ENCODE measurements at regions not wholly inside any gene's neighbourhood (a gene's known extent, or its start where the extent isn't known, plus 50 kb on each side); places are given as distances from the start of the nearest gene placed in this dataset.
A peak's percentile ranks its signal among the peaks of the same experiment; 100 is the strongest.
"Not testable (repeated sequence)": the region's sequence is repeated elsewhere in the genome, so short reads cannot be mapped to it uniquely, and the experiment has no call there.

DNA sequence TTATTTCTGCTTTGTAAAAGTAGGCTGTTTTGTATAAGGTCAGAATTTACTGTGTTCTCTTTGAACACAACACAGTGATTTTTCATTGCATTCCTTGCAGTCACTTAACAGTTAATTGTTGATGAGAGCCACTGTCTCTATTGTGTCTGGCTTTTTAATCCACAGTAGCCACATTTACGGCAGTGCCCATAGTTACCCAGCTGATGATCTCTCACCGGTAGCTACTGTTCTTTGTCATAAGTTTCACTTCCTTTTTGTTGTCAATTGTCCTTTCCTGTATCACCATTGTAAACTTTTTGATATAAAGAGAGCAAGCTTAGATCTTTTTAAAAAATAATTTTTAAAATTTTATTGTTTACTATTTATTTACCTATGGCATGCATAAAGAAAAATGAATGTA is 669.2 kb downstream of the PRIM2 start:
- DNase-seq; H3K27me3 ChIP-seq (ENCODE audit: control insufficient read depth, insufficient read depth, low read length); H3K36me3 ChIP-seq (replicated peaks; ENCODE audit: control insufficient read depth, insufficient read depth, low read length); H3K4me3 ChIP-seq (ENCODE audit: insufficient read depth, low read depth, low read length): not testable (repeated sequence)

GRCh38 chr6:57989520-57990080 is 672.2 kb downstream of the PRIM2 start:
- not testable (repeated sequence) for H3K27me3 ChIP-seq (ENCODE audit: control insufficient read depth, insufficient read depth, low read length); DNase-seq; H3K36me3 ChIP-seq (replicated peaks; ENCODE audit: control insufficient read depth, insufficient read depth, low read length); H3K4me3 ChIP-seq (ENCODE audit: insufficient read depth, low read depth, low read length)

DNA sequence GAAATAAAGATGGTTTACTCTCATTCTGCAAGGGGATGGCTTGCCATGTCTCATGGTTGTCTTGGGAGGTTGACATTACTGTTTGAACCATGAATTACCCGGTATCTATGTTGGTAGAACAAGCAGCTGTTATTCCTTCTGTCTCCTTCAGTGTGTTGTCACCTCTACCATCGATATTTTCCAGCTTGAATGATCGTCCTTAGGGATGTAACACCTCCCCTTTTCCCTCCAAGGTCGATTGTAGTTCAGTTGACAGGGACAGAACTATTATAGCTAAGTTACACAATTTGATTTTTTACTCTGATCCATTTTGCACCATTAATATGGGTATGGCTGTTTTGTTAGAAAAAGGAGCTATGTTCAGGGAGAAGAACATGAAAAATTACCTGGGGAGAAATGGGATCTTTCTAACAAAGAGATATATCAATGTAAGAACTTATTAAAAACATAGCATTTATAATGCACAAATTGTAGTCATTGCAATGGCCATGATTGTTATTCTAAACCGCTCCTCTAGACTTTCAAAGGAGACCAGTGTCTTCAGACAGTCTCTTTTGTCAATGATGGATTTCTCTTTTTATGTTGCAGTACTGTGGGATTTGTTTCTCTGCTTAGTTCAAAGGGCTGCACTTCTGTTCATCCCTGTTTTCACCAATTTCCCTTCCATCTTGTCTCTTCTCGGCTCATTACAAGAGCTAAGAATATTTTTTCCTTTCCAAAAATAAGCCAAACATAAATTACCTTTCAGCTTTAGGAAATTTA is 681.6 kb downstream of the PRIM2 start:
- not testable (repeated sequence) for H3K27me3 ChIP-seq (ENCODE audit: control insufficient read depth, insufficient read depth, low read length); DNase-seq; H3K36me3 ChIP-seq (replicated peaks; ENCODE audit: control insufficient read depth, insufficient read depth, low read length); H3K4me3 ChIP-seq (ENCODE audit: insufficient read depth, low read depth, low read length)

- not testable (repeated sequence) for DNase-seq; H3K27me3 ChIP-seq (ENCODE audit: control insufficient read depth, insufficient read depth, low read length); H3K36me3 ChIP-seq (replicated peaks; ENCODE audit: control insufficient read depth, insufficient read depth, low read length)
Observed at GRCh38 chr6:58000233-58000632, 682.8 kb downstream of the PRIM2 start.

GRCh38 chr6:58003417-58004167 is 686.2 kb downstream of the PRIM2 start:
- H3K27me3 ChIP-seq (ENCODE audit: control insufficient read depth, insufficient read depth, low read length); H3K36me3 ChIP-seq (replicated peaks; ENCODE audit: control insufficient read depth, insufficient read depth, low read length); H3K4me3 ChIP-seq (ENCODE audit: insufficient read depth, low read depth, low read length): not testable (repeated sequence)
- peak; percentile 7 for DNase-seq

More at GRCh38 chr6:58000233-58000632, 682.8 kb downstream of the PRIM2 start:
- H3K4me3 ChIP-seq (ENCODE audit: insufficient read depth, low read depth, low read length) = not testable (repeated sequence)

- H3K4me3 ChIP-seq (ENCODE audit: insufficient read depth, low read depth, low read length); H3K36me3 ChIP-seq (replicated peaks; ENCODE audit: control insufficient read depth, insufficient read depth, low read length); H3K27me3 ChIP-seq (ENCODE audit: control insufficient read depth, insufficient read depth, low read length): not testable (repeated sequence)
- DNase-seq = peak; percentile 2
Observed at GRCh38 chr6:58007334-58008000, 690.0 kb downstream of the PRIM2 start.

- H3K27me3 ChIP-seq (ENCODE audit: control insufficient read depth, insufficient read depth, low read length); H3K36me3 ChIP-seq (replicated peaks; ENCODE audit: control insufficient read depth, insufficient read depth, low read length); H3K4me3 ChIP-seq (ENCODE audit: insufficient read depth, low read depth, low read length); DNase-seq: not testable (repeated sequence)
Observed at GRCh38 chr6:58008001-58008335, 690.5 kb downstream of the PRIM2 start.

- not testable (repeated sequence) for H3K4me3 ChIP-seq (ENCODE audit: insufficient read depth, low read depth, low read length); H3K27me3 ChIP-seq (ENCODE audit: control insufficient read depth, insufficient read depth, low read length)
- DNase-seq = peak; percentile 2
Observed at GRCh38 chr6:58011954-58012600, 694.6 kb downstream of the PRIM2 start.

DNA sequence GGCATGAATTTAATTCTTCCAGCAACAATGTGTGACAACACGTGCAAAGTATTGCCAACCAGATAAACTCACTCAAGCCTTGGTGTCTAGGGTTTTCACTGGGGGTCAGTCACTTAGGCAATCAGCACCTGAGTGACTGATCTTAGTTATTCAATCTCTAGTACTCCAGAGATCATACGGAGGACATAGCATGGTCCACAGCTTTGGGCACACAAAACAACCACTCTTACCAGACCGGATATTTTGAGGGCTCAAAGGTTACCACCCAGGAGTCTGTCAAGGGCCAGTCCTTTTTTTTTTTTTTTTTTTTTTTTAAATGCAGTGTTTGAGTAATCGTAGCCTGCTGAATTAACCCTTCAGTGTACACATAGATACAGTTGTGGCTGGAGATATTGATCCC is 699.2 kb downstream of the PRIM2 start:
- DNase-seq; H3K4me3 ChIP-seq (ENCODE audit: insufficient read depth, low read depth, low read length); H3K36me3 ChIP-seq (replicated peaks; ENCODE audit: control insufficient read depth, insufficient read depth, low read length); H3K27me3 ChIP-seq (ENCODE audit: control insufficient read depth, insufficient read depth, low read length): not testable (repeated sequence)

More at GRCh38 chr6:58011954-58012600, 694.6 kb downstream of the PRIM2 start:
- H3K36me3 ChIP-seq (replicated peaks; ENCODE audit: control insufficient read depth, insufficient read depth, low read length) = not testable (repeated sequence)

- H3K27me3 ChIP-seq (ENCODE audit: control insufficient read depth, insufficient read depth, low read length); H3K4me3 ChIP-seq (ENCODE audit: insufficient read depth, low read depth, low read length); DNase-seq; H3K36me3 ChIP-seq (replicated peaks; ENCODE audit: control insufficient read depth, insufficient read depth, low read length): not testable (repeated sequence)
Observed at GRCh38 chr6:58028188-58028587, 710.8 kb downstream of the PRIM2 start.

GRCh38 chr6:58038213-58038612 is 720.8 kb downstream of the PRIM2 start:
- H3K27me3 ChIP-seq (ENCODE audit: control insufficient read depth, insufficient read depth, low read length); H3K4me3 ChIP-seq (ENCODE audit: insufficient read depth, low read depth, low read length); DNase-seq; H3K36me3 ChIP-seq (replicated peaks; ENCODE audit: control insufficient read depth, insufficient read depth, low read length): not testable (repeated sequence)

DNA sequence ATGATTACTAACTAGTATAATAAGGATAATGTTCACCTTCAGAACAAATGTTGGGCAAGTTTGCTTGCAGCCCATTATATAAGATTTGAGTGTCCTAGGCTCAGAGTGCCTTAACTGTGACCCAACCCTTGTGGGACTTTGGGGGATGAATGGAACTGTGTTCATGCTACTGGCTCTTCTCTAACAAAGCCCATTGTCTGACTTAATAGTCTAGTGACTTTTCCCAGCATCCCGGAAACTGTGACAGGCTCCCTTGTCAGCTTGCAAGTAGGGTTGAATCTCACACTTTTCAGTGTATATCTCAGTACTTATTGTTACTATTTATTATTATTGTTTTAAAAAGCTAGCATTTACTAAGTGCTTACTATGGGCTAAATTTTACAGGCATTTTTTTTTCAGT is 729.2 kb downstream of the PRIM2 start:
- not testable (repeated sequence) for H3K4me3 ChIP-seq (ENCODE audit: insufficient read depth, low read depth, low read length); H3K36me3 ChIP-seq (replicated peaks; ENCODE audit: control insufficient read depth, insufficient read depth, low read length); H3K27me3 ChIP-seq (ENCODE audit: control insufficient read depth, insufficient read depth, low read length); DNase-seq

DNA sequence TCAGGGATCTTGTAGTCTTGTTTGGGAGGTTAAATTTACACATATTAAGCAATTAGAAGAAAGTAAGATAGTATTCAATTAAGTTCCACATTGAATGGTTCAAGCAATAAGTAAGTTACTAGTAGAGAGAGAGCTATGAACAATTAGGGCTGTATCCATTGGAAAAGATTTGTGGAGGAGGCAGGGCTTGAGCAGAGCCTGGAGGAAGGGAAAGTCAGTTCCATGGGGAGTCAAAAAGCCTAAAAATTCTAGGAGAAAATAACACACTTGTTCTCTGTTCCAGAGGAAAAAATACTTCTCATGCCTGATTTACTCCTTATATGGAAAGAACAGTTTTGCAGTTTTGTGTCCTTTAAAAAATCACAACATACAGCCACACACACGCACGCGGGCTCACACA is 730.0 kb downstream of the PRIM2 start:
- not testable (repeated sequence) for H3K4me3 ChIP-seq (ENCODE audit: insufficient read depth, low read depth, low read length); DNase-seq; H3K27me3 ChIP-seq (ENCODE audit: control insufficient read depth, insufficient read depth, low read length); H3K36me3 ChIP-seq (replicated peaks; ENCODE audit: control insufficient read depth, insufficient read depth, low read length)

- not testable (repeated sequence) for H3K4me3 ChIP-seq (ENCODE audit: insufficient read depth, low read depth, low read length); DNase-seq; H3K36me3 ChIP-seq (replicated peaks; ENCODE audit: control insufficient read depth, insufficient read depth, low read length); H3K27me3 ChIP-seq (ENCODE audit: control insufficient read depth, insufficient read depth, low read length)
Observed at GRCh38 chr6:58047865-58048264, 730.4 kb downstream of the PRIM2 start.

Data from H7 (cell line).